ENCODE measurements at regions not wholly inside any gene's neighbourhood (a gene's known extent, or its start where the extent isn't known, plus 50 kb on each side); places are given as distances from the start of the nearest gene placed in this dataset.

GRCh38 chr14:100955201-100955600, 51.7 kb upstream of the RTL1 start:
- DNase-seq (ENCODE audit: low spot score) = no peak

- DNase-seq (ENCODE audit: low spot score) = no peak
These were observed 59.0 kb upstream of the RTL1 start for GRCh38 chr14:100962494-100962893.

GRCh38 chr14:100965296-100965695, 61.8 kb upstream of the RTL1 start:
- DNase-seq (ENCODE audit: low spot score) = no peak

- DNase-seq (ENCODE audit: low spot score) = no peak
These were observed 63.7 kb upstream of the RTL1 start for GRCh38 chr14:100967178-100967577.

GRCh38 chr14:100967930-100968329, 64.4 kb upstream of the RTL1 start:
- DNase-seq (ENCODE audit: low spot score) = no peak

- DNase-seq (ENCODE audit: low spot score) = no peak
These were observed 68.8 kb upstream of the RTL1 start for GRCh38 chr14:100972118-100972897.

- DNase-seq (ENCODE audit: low spot score) = no peak
These were observed 72.1 kb upstream of the RTL1 start for GRCh38 chr14:100975671-100976070.

- DNase-seq (ENCODE audit: low spot score) = no peak
These were observed 75.6 kb upstream of the RTL1 start for GRCh38 chr14:100979079-100979478.

GRCh38 chr14:100979780-100980179, 76.3 kb upstream of the RTL1 start:
- no peak for DNase-seq (ENCODE audit: low spot score)

GRCh38 chr14:100980823-100981222, 77.3 kb upstream of the RTL1 start:
- DNase-seq (ENCODE audit: low spot score) = no peak

- DNase-seq (ENCODE audit: low spot score) = no peak
These were observed 78.3 kb upstream of the RTL1 start for GRCh38 chr14:100981809-100982208.

- no peak for DNase-seq (ENCODE audit: low spot score)
These were observed 78.8 kb upstream of the RTL1 start for GRCh38 chr14:100982353-100982752.

- DNase-seq (ENCODE audit: low spot score) = no peak
These were observed 79.2 kb upstream of the RTL1 start for GRCh38 chr14:100982762-100983161.

GRCh38 chr14:100983710-100984109, 80.2 kb upstream of the RTL1 start:
- no peak for DNase-seq (ENCODE audit: low spot score)

GRCh38 chr14:100988011-100988410, 84.5 kb upstream of the RTL1 start:
- DNase-seq (ENCODE audit: low spot score) = no peak

- DNase-seq (ENCODE audit: low spot score) = no peak
These were observed 84.9 kb upstream of the RTL1 start for GRCh38 chr14:100988411-100988900.

- no peak for DNase-seq (ENCODE audit: low spot score)
These were observed 85.4 kb upstream of the RTL1 start for GRCh38 chr14:100988956-100989355.

GRCh38 chr14:100989924-100990323, 86.4 kb upstream of the RTL1 start:
- no peak for DNase-seq (ENCODE audit: low spot score)

- no peak for DNase-seq (ENCODE audit: low spot score)
These were observed 90.6 kb upstream of the RTL1 start for GRCh38 chr14:100994082-100994481.

GRCh38 chr14:100994756-100995330, 91.3 kb upstream of the RTL1 start:
- no peak for DNase-seq (ENCODE audit: low spot score)

GRCh38 chr14:101000711-101001250, 97.3 kb upstream of the RTL1 start:
- DNase-seq (ENCODE audit: low spot score) = no peak

GRCh38 chr14:101001311-101002069, 98.0 kb upstream of the RTL1 start:
- DNase-seq (ENCODE audit: low spot score) = no peak

- no peak for DNase-seq (ENCODE audit: low spot score)
These were observed 99.2 kb upstream of the RTL1 start for GRCh38 chr14:101002738-101003137.

Measured in iPS-NIHi11 (cell line).